ENCODE measurements at regions not wholly inside any gene's neighbourhood (a gene's known extent, or its start where the extent isn't known, plus 50 kb on each side); places are given as distances from the start of the nearest gene placed in this dataset.
A peak's percentile ranks its signal among the peaks of the same experiment; 100 is the strongest.

DNA sequence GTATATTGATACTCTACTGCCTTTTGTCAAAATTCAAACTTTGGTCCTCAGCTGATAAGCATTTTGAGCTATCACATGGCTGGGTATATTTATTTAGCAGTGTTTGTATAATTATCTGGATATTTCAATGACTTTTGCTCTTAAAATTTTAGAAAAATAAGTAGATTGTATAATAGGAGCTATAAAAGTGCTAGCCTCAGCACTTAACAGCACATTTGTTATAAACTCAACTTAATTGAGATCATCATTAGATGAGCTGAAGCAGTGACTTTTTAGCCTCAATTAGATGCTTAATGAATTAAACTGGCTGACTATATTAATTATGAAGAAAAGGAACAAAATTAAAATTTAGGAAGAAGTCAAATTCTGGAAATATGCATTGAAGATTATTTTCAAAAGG lies 429.9 kb downstream of the DYNC2H1 start:
- DNase-seq (ENCODE audit: low spot score in 2 of 2), result no peak
- no peak overlapping the region for H3K4me3 ChIP-seq (ENCODE audit: low read depth, poor library complexity, severe bottlenecking)
- intact Hi-C loops (cut with DNase I; ENCODE audit: low total_unique reads), result no loop called here
- no peak for TF ChIP-seq POLR2A (IDR thresholded peaks at IDR 0.05)
- TF ChIP-seq CTCF (IDR thresholded peaks at IDR 0.05), result no peak

DNA sequence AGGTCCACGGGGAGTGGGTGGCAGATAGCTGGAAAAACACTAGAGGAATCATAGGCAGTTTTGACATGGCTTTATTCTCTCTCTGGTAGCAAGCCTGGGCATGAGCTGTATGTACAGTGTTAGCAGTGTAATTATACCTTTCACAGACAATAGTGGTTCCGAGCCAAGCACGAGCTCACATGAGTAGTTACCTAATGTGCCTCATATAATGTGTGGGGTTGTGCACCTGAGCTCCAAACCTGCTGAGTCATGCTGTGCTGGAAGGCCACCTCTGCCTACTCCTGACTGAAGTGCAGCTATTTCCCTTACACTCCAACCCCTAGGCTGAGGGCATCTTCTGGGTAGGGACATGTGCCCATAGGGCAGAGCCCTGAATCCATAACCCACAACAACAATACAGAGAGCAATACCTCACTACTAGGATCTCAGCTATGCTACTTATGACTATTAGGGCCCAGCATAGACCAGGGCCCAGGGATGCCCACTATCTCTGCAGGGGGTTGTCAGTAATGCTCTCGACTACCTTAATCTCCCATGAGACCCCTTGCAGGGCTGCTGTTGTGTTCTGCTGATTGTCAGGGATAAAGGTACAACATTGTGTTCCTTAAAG lies 432.1 kb downstream of the DYNC2H1 start:
- no peak for TF ChIP-seq POLR2A (IDR thresholded peaks at IDR 0.05)
- TF ChIP-seq CTCF (IDR thresholded peaks at IDR 0.05), result no peak
- no peak overlapping the region for H3K4me3 ChIP-seq (ENCODE audit: low read depth, poor library complexity, severe bottlenecking)
- 62 to 64% methylated on average over 4 of the region's 4 CpGs for WGBS, 2 donors
- peak in 1 of 2 donors; percentile 16 for DNase-seq (ENCODE audit: low spot score in 2 of 2)
- intact Hi-C loops (cut with DNase I; ENCODE audit: low total_unique reads), result no loop called here

GRCh38 chr11:103542851-103543250 lies 433.6 kb downstream of the DYNC2H1 start:
- intact Hi-C loops (cut with DNase I; ENCODE audit: low total_unique reads), result no loop called here
- H3K4me3 ChIP-seq (ENCODE audit: low read depth, poor library complexity, severe bottlenecking), result no peak overlapping the region
- no peak for DNase-seq (ENCODE audit: low spot score in 2 of 2)
- 87 to 88% methylated on average over 3 of the region's 3 CpGs for WGBS, 2 donors
- TF ChIP-seq CTCF (IDR thresholded peaks at IDR 0.05), result no peak
- TF ChIP-seq POLR2A (IDR thresholded peaks at IDR 0.05), result no peak

DNA sequence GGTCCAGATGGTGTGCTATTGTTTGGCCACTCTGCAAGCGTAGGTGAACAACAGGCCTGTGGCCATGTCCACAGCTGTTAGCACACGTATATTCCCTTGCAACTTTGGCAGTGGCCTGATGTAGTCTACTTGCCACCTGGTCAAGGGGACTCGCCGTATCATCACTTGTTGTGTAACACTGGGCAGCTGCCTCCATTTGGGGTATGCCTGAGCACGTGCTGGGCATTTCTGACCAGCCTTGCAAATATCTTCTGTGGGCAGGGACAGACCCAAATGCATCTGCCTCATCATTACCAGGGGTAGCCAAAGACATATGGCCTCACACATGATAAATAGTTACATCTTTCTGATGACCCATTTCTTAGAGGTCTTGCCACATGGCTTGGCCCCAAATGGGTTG lies 434.2 kb downstream of the DYNC2H1 start:
- WGBS, 2 donors, result 89 to 93% methylated on average over 5 of the region's 5 CpGs
- intact Hi-C loops (cut with DNase I; ENCODE audit: low total_unique reads), result no loop called here
- TF ChIP-seq CTCF (IDR thresholded peaks at IDR 0.05) (no peak), POLR2A (IDR thresholded peaks at IDR 0.05) (no peak)
- DNase-seq (ENCODE audit: low spot score in 2 of 2), result no peak
- no peak overlapping the region for H3K4me3 ChIP-seq (ENCODE audit: low read depth, poor library complexity, severe bottlenecking)

DNA sequence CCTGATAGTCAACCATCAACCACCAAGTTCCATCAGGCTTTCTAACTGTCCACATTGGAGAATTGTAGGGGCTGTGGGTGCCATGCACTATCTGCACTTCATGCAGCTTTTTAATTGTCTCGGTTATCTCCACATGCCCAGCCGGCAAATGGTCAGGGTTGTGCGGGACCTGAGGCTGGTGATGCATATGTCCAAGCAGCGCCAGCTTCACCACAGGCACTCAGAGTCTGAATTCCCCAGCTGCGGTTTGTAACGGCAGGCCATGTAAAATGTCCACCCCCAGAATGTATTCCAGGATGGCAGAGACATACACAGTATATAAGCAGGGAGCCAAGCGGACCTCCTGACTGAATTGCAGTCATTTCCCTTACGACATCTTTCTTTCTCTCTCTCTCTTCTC lies 435.6 kb downstream of the DYNC2H1 start:
- intact Hi-C loops (cut with DNase I; ENCODE audit: low total_unique reads), result no loop called here
- no peak overlapping the region for H3K4me3 ChIP-seq (ENCODE audit: low read depth, poor library complexity, severe bottlenecking)
- TF ChIP-seq CTCF (IDR thresholded peaks at IDR 0.05), result no peak
- no peak for TF ChIP-seq POLR2A (IDR thresholded peaks at IDR 0.05)
- WGBS, 2 donors, result 90 to 92% methylated on average over 8 of the region's 8 CpGs
- DNase-seq (ENCODE audit: low spot score in 2 of 2), result no peak

- intact Hi-C loops (cut with DNase I; ENCODE audit: low total_unique reads), result no loop called here
- TF ChIP-seq CTCF (IDR thresholded peaks at IDR 0.05) (no peak), POLR2A (IDR thresholded peaks at IDR 0.05) (no peak)
- DNase-seq (ENCODE audit: low spot score in 2 of 2), result no peak
These were observed 436.3 kb downstream of the DYNC2H1 start for GRCh38 chr11:103545551-103545950.

More at GRCh38 chr11:103545551-103545950, 436.3 kb downstream of the DYNC2H1 start:
- H3K4me3 ChIP-seq (ENCODE audit: low read depth, poor library complexity, severe bottlenecking), result no peak overlapping the region

Data from lower leg skin (tissue), 4 donors.